IMR-90 (cell line): ENCODE measurements at regions not wholly inside any gene's neighbourhood (a gene's known extent, or its start where the extent isn't known, plus 50 kb on each side); places are given as distances from the start of the nearest gene placed in this dataset.

Source experiments
- ATAC-seq: fragments of 200-7000 bp; cut with Tn5 transposase; 2 replicates; pipeline ENCODE4 v1.9.1; 2020; ENCODE audit warnings: low read depth, mild to moderate bottlenecking, moderate library complexity
- BruUV-seq: library from RNA; stranded (reverse); fragments of 400-500 nt; replicated peaks from 2 replicates; lab custom pipeline; 2021; lab: Mats Ljungman, UMichigan
- CTCF ChIA-PET: fragments of 300-600 bp; formaldehyde crosslinking; extraction: SDS; loops from one replicate; lab custom pipeline; 2021; ENCODE audit warnings: antibody characterized with exemption; lab: Yijun Ruan, JAX
- POLR2A ChIA-PET: fragments of 300-600 bp; sonication (Branson Sonifier 250); formaldehyde crosslinking; loops from one replicate; lab custom pipeline; 2022; ENCODE audit warnings: antibody characterized with exemption; ENCODE audit not compliant: unreplicated experiment; lab: Charles Lee
- DNase-seq: peaks from one replicate; pipeline ENCODE4 v3.0.0; 2013
- H2AFZ ChIP-seq: replicated peaks from 2 replicates; pipeline ENCODE3; 2013; ENCODE audit warnings: low read length, mild to moderate bottlenecking; ENCODE audit not compliant: poor library complexity
- H2AK5ac ChIP-seq: 2 replicates; pipeline ENCODE4 v1.6.1; 2013; ENCODE audit warnings: low read depth, low read length, inconsistent platforms
- H2AK9ac ChIP-seq: replicated peaks from 2 replicates; pipeline ENCODE3; 2013; ENCODE audit warnings: mild to moderate bottlenecking, low read depth, low read length, moderate library complexity; ENCODE audit not compliant: poor library complexity
- H2BK120ac ChIP-seq: 2 replicates; pipeline ENCODE4 v1.6.1; 2013; ENCODE audit warnings: low read depth, low read length, inconsistent platforms
- H2BK15ac ChIP-seq: 3 replicates; pipeline ENCODE4 v1.6.1; 2013; ENCODE audit warnings: low read depth, low read length, inconsistent platforms
- H2BK20ac ChIP-seq: 2 replicates; pipeline ENCODE4 v1.6.1; 2013; ENCODE audit warnings: low read depth, mild to moderate bottlenecking, inconsistent platforms, low read length, moderate library complexity
- H2BK5ac ChIP-seq: 2 replicates; pipeline ENCODE4 v1.6.1; 2013; ENCODE audit warnings: mild to moderate bottlenecking, low read depth, low read length, inconsistent platforms; ENCODE audit not compliant: poor library complexity, severe bottlenecking
- H3K14ac ChIP-seq: replicated peaks from 2 replicates; pipeline ENCODE4 v1.6.1; 2013; ENCODE audit warnings: low read depth, low read length, inconsistent platforms
- H3K18ac ChIP-seq: 2 replicates; pipeline ENCODE4 v1.6.1; 2013; ENCODE audit warnings: low read depth, low read length, control low read depth
- H3K23ac ChIP-seq: 2 replicates; pipeline ENCODE4 v1.6.1; 2013; ENCODE audit warnings: low read depth, low read length, inconsistent platforms
- H3K27ac ChIP-seq: 2 replicates; pipeline ENCODE4 v1.5.1; 2013; ENCODE audit warnings: mild to moderate bottlenecking, control low read depth, low read length; ENCODE audit not compliant: insufficient read depth
- H3K27me3 ChIP-seq: 2 replicates; pipeline ENCODE4 v1.6.1; 2013; ENCODE audit warnings: low read length; ENCODE audit not compliant: control insufficient read depth, insufficient read depth
- H3K36me3 ChIP-seq: 2 replicates; pipeline ENCODE4 v1.6.1; 2013; ENCODE audit warnings: low read length, mixed read lengths; ENCODE audit not compliant: control insufficient read depth, insufficient read depth
- H3K4ac ChIP-seq: 2 replicates; pipeline ENCODE4 v1.6.1; 2013; ENCODE audit warnings: low read depth, low read length, inconsistent platforms
- H3K4me1 ChIP-seq: 2 replicates; pipeline ENCODE4 v1.6.1; 2013; ENCODE audit warnings: low read length, mixed read lengths; ENCODE audit not compliant: control insufficient read depth, insufficient read depth
- H3K4me2 ChIP-seq: 2 replicates; pipeline ENCODE4 v1.6.1; 2013; ENCODE audit warnings: low read depth, mild to moderate bottlenecking, control low read depth, low read length, moderate library complexity
- H3K4me3 ChIP-seq: 2 replicates; pipeline ENCODE4 v1.5.1; 2013; ENCODE audit warnings: low read depth, mild to moderate bottlenecking, control low read depth, low read length, moderate library complexity; ENCODE audit not compliant: insufficient read depth
- H3K56ac ChIP-seq: 2 replicates; pipeline ENCODE4 v1.6.1; 2013; ENCODE audit warnings: low read length, inconsistent platforms; ENCODE audit not compliant: insufficient read depth; ENCODE audit errors: extremely low read depth
- H3K79me1 ChIP-seq, 2 experiments: 2 replicates each; pipeline ENCODE4 v1.6.1; 2013; ENCODE audit warnings: low read length in 2 of 2, inconsistent platforms in 1 of 2, low read depth in 1 of 2
- H3K9ac ChIP-seq: 2 replicates; pipeline ENCODE4 v1.6.1; 2013; ENCODE audit warnings: low read depth, low read length, control low read depth
- H3K9me1 ChIP-seq: 2 replicates; pipeline ENCODE4 v1.6.1; 2013; ENCODE audit warnings: low read length, inconsistent platforms; ENCODE audit not compliant: insufficient read depth
- H3K9me3 ChIP-seq: 2 replicates; pipeline ENCODE4 v1.6.1; 2013; ENCODE audit warnings: low read length; ENCODE audit not compliant: control insufficient read depth, insufficient read depth
- H4K20me1 ChIP-seq: 2 replicates; pipeline ENCODE4 v1.6.1; 2013; ENCODE audit warnings: low read length, inconsistent platforms; ENCODE audit not compliant: insufficient read depth
- H4K5ac ChIP-seq: 2 replicates; pipeline ENCODE4 v1.6.1; 2013; ENCODE audit warnings: mild to moderate bottlenecking, low read depth, low read length, control low read depth
- H4K8ac ChIP-seq, 2 experiments: 2 replicates each; pipeline ENCODE4 v1.6.1; 2013; ENCODE audit warnings: low read depth in 2 of 2, low read length in 2 of 2, control low read depth in 1 of 2, inconsistent platforms in 1 of 2
- H4K91ac ChIP-seq: 2 replicates; pipeline ENCODE4 v1.6.1; 2013; ENCODE audit warnings: low read depth, low read length, inconsistent platforms; ENCODE audit not compliant: insufficient read depth
- BHLHE40 ChIP-seq: fragments of 150-350 bp; IDR thresholded peaks from 2 replicates; pipeline ENCODE4 v1.6.1; 2016; ENCODE audit warnings: mild to moderate bottlenecking, low read depth, low read length
- CEBPB ChIP-seq: IDR thresholded peaks from 2 replicates; pipeline ENCODE4 v1.6.1; 2012; ENCODE audit warnings: low read depth, low read length, improper control_type of control experiment
- CTCF ChIP-seq: conservative IDR thresholded peaks from 2 replicates; pipeline ENCODE4 v1.5.1; 2012; ENCODE audit warnings: mild to moderate bottlenecking, low read depth, low read length, improper control_type of control experiment
- ELK1 ChIP-seq: fragments of 150-350 bp; IDR thresholded peaks from 2 replicates; pipeline ENCODE4 v1.6.1; 2016; ENCODE audit warnings: low read depth, mild to moderate bottlenecking, low read length, moderate library complexity, borderline replicate concordance
- FOS ChIP-seq: fragments of 150-350 bp; IDR thresholded peaks from 2 replicates; pipeline ENCODE4 v1.6.1; 2016; ENCODE audit warnings: low read depth, low read length
- POLR2A ChIP-seq: IDR thresholded peaks from 2 replicates; pipeline ENCODE4 v1.6.1; 2012; ENCODE audit warnings: mild to moderate bottlenecking, low read depth, low read length
- RAD21 ChIP-seq: IDR thresholded peaks from 2 replicates; pipeline ENCODE4 v1.6.1; 2012; ENCODE audit warnings: low read length, improper control_type of control experiment
- RCOR1 ChIP-seq: IDR thresholded peaks from 2 replicates; pipeline ENCODE4 v1.6.1; 2012; ENCODE audit warnings: mild to moderate bottlenecking, low read length, improper control_type of control experiment; ENCODE audit not compliant: insufficient replicate concordance
- SMC3 ChIP-seq: fragments of 150-350 bp; IDR thresholded peaks from 2 replicates; pipeline ENCODE4 v1.6.1; 2016; ENCODE audit warnings: low read depth, mild to moderate bottlenecking, antibody characterized with exemption, low read length, moderate library complexity
- WGBS, 2 experiments: methylation state at CpG; one replicate each; pipeline versions ENCODE4 v1.1.5 to v1.1.7; 2013; ENCODE audit warnings: missing lambda C conversion rate in 2 of 2; ENCODE audit not compliant: insufficient read length in 1 of 2; ENCODE audit errors: extremely low coverage in 2 of 2; 5-methylcytosine and 5-hydroxymethylcytosine counted together
- dilution Hi-C: fragments of 300-500 bp; cut with HindIII; formaldehyde crosslinking; loops from one replicate; pipeline ENCODE4 v1.14.3; 2018; ENCODE audit warnings: low sequenced_read_pairs; ENCODE audit not compliant: unreplicated experiment
- in situ Hi-C: fragments of 300-500 bp; cut with MboI; formaldehyde crosslinking; loops from 3 replicates; pipeline ENCODE4 v1.14.3; 2019; ENCODE audit warnings: low sequenced_read_pairs, inconsistent platforms, mixed read lengths
- intact Hi-C: fragments of 100-400 bp; cut with micrococcal nuclease; formaldehyde crosslinking; loops from 2 replicates; pipeline ENCODE4 v1.10.0; 2022

- no peak overlapping the region for H3K4ac ChIP-seq
- no peak overlapping the region for H3K23ac ChIP-seq
- BruUV-seq = no TSS peak
- no peak overlapping the region for H3K18ac ChIP-seq
- no peak overlapping the region for H3K56ac ChIP-seq
- no peak overlapping the region for H2AFZ ChIP-seq
- H3K4me2 ChIP-seq = no peak overlapping the region
- intact Hi-C loops = loop anchor here (5.0 kb wide), 1 partner anchor 1130 kb away; no protein-coding TSS in a partner anchor
- H4K20me1 ChIP-seq = no peaks in the 10 kb centered on the region
- POLR2A ChIA-PET = no interaction called here
- in situ Hi-C loops = no loop called here
- TF ChIP-seq RAD21 = no peak
- TF ChIP-seq ELK1 = no peak
- TF ChIP-seq BHLHE40 = no peak
- TF ChIP-seq CTCF = no peak
- TF ChIP-seq POLR2A = no peak
- no peak for TF ChIP-seq FOS
- no peak for TF ChIP-seq SMC3
- no peak for TF ChIP-seq RCOR1
- no peak for TF ChIP-seq CEBPB
- no peaks in the 10 kb centered on the region for H3K9me1 ChIP-seq
- H3K4me3 ChIP-seq = no peak overlapping the region
- no CpG with 5 or more reads among the region's 2 CpGs for WGBS, 2 experiments
- H3K14ac ChIP-seq = no peak overlapping the region
- H4K8ac ChIP-seq = no peak overlapping the region
- H3K79me1 ChIP-seq = no peaks in the 10 kb centered on the region
- no peaks in the 10 kb centered on the region for H3K27me3 ChIP-seq
- no peak overlapping the region for H4K91ac ChIP-seq
- H2AK9ac ChIP-seq = no peak overlapping the region
- no peaks in the 10 kb centered on the region for H3K9me3 ChIP-seq
- ATAC-seq (no peak), DNase-seq (no peak)
- dilution Hi-C loops = no loop called here
- H2BK5ac ChIP-seq = no peak overlapping the region
- no peak overlapping the region for H2BK15ac ChIP-seq
- H3K9ac ChIP-seq = no peak overlapping the region
- H2BK120ac ChIP-seq = no peak overlapping the region
- H4K5ac ChIP-seq = no peak overlapping the region
- CTCF ChIA-PET = interaction anchor here (1.3 kb wide), 1 partner anchor 15 kb away, joined by 3 read pairs; no protein-coding TSS in a partner anchor
- no peak overlapping the region for H2BK20ac ChIP-seq
- no peak overlapping the region for H3K27ac ChIP-seq
- H3K36me3 ChIP-seq = no peaks in the 10 kb centered on the region
- no peaks in the 10 kb centered on the region for H3K4me1 ChIP-seq
- no peak overlapping the region for H2AK5ac ChIP-seq
Observed at GRCh38 chr4:148737061-148737770, 295.0 kb upstream of the NR3C2 start.
